Astrocyte (in vitro differentiated cells and primary cell): ENCODE measurements at regions not wholly inside any gene's neighbourhood (a gene's known extent, or its start where the extent isn't known, plus 50 kb on each side); places are given as distances from the start of the nearest gene placed in this dataset.

Source experiments
- DNase-seq: peaks from one replicate; pipeline ENCODE4 v3.0.0-alpha.2; 2010; ENCODE audit warnings: low read depth
- FAIRE-seq: peaks from 2 replicates; lab custom pipeline; 2011; peaks lifted over from hg19 to GRCh38; lab: Jason Lieb, UNC
- H2AFZ ChIP-seq: 2 replicates; pipeline ENCODE4 v1.6.0; 2012; ENCODE audit warnings: low read depth, low read length, inconsistent platforms
- H3K27ac ChIP-seq: 2 replicates; pipeline ENCODE4 v1.5.1; 2011; ENCODE audit warnings: low read depth, low read length, inconsistent platforms
- H3K27me3 ChIP-seq: 2 replicates; pipeline ENCODE4 v1.6.0; 2011; ENCODE audit warnings: low read length, inconsistent platforms; ENCODE audit not compliant: insufficient read depth
- H3K36me3 ChIP-seq: 2 replicates; pipeline ENCODE4 v1.5.1; 2011; ENCODE audit warnings: low read length, inconsistent platforms; ENCODE audit not compliant: insufficient read depth
- H3K4me1 ChIP-seq: 2 replicates; pipeline ENCODE4 v1.5.1; 2011; ENCODE audit warnings: low read length, inconsistent platforms; ENCODE audit not compliant: insufficient read depth
- H3K4me2 ChIP-seq: 2 replicates; pipeline ENCODE4 v1.6.0; 2012; ENCODE audit warnings: low read length, inconsistent platforms
- H3K4me3 ChIP-seq: 2 replicates; pipeline ENCODE4 v1.5.1; 2011; ENCODE audit warnings: low read depth, mild to moderate bottlenecking, low read length, inconsistent platforms; ENCODE audit not compliant: insufficient read depth
- H3K79me2 ChIP-seq: 2 replicates; pipeline ENCODE4 v1.6.0; 2012; ENCODE audit warnings: mild to moderate bottlenecking, low read length, inconsistent platforms; ENCODE audit not compliant: insufficient read depth
- H3K9ac ChIP-seq: 2 replicates; pipeline ENCODE4 v1.6.0; 2012; ENCODE audit warnings: mild to moderate bottlenecking, low read length, inconsistent platforms
- H3K9me3 ChIP-seq: 2 replicates; pipeline ENCODE4 v1.5.1; 2012; ENCODE audit warnings: low read depth, mild to moderate bottlenecking, low read length, inconsistent platforms; ENCODE audit not compliant: insufficient read depth
- H4K20me1 ChIP-seq: 2 replicates; pipeline ENCODE4 v1.6.0; 2012; ENCODE audit warnings: low read length, inconsistent platforms; ENCODE audit not compliant: insufficient read depth
- H3K27ac Mint-ChIP-seq: one replicate; pipeline ENCODE4 v1.8.0; 2021; ENCODE audit warnings: mild to moderate bottlenecking, mixed read lengths; ENCODE audit not compliant: unreplicated experiment
- H3K27me3 Mint-ChIP-seq: one replicate; pipeline ENCODE4 v1.8.0; 2021; ENCODE audit warnings: low read depth, mixed read lengths; ENCODE audit not compliant: unreplicated experiment
- H3K36me3 Mint-ChIP-seq: one replicate; pipeline ENCODE4 v1.8.0; 2021; ENCODE audit warnings: low read depth, mixed read lengths; ENCODE audit not compliant: unreplicated experiment
- H3K4me1 Mint-ChIP-seq: one replicate; pipeline ENCODE4 v1.8.0; 2021; ENCODE audit warnings: low read depth, mixed read lengths; ENCODE audit not compliant: unreplicated experiment
- H3K4me3 Mint-ChIP-seq: one replicate; pipeline ENCODE4 v1.8.0; 2021; ENCODE audit warnings: mild to moderate bottlenecking, moderate library complexity, mixed read lengths; ENCODE audit not compliant: unreplicated experiment
- H3K9me3 Mint-ChIP-seq: one replicate; pipeline ENCODE4 v1.8.0; 2021; ENCODE audit warnings: mild to moderate bottlenecking, mixed read lengths; ENCODE audit not compliant: unreplicated experiment
- EZH2 ChIP-seq: IDR thresholded peaks from 2 replicates; pipeline ENCODE4 v1.6.1; 2012; ENCODE audit warnings: mild to moderate bottlenecking, low read length, inconsistent platforms; ENCODE audit not compliant: insufficient read depth
- TF ChIP-seq, protein P1 (sequence below): IDR thresholded peaks from 2 replicates; pipeline ENCODE4 v1.5.1; 2011; ENCODE audit warnings: low read depth, mild to moderate bottlenecking, inconsistent platforms, low read length, moderate library complexity; ENCODE audit not compliant: insufficient read depth

DNA sequence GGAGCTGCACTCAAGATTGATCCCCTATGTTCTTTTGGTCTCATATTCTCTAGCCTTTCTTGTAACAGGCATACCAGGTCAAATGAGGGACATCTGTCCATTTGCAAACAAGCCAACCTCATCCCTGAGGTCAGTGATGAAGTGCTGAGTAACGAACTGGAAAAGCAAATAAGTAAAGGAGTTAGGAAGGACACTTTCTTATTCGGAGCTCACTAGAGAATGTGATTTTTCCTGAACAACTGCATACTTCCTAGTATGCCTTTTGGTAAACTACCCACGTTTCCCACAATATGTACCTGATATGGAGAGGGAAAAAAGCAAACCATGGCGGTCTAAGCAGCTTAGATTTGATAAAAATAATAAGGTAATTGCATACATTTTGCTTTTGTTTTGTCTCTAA lies 91.0 kb upstream of the MYCBP2 start:
- Histone ChIP-seq H3K79me2 (no peaks in the 10 kb centered on the region), H3K4me2 (no peak overlapping the region), H3K36me3 (no peaks in the 10 kb centered on the region), H4K20me1 (no peaks in the 10 kb centered on the region), H3K27me3 (no peaks in the 10 kb centered on the region), H2AFZ (no peak overlapping the region), H3K27ac (no peak overlapping the region), H3K9ac (no peak overlapping the region), H3K4me1 (no peaks in the 10 kb centered on the region), H3K9me3 (no peaks in the 10 kb centered on the region), H3K4me3 (no peak overlapping the region)
- Mint-ChIP-seq H3K36me3 (no peaks in the 10 kb centered on the region), H3K27me3 (no peaks in the 10 kb centered on the region), H3K4me3 (no peak overlapping the region), H3K27ac (no peak overlapping the region), H3K9me3 (no peaks in the 10 kb centered on the region), H3K4me1 (no peaks in the 10 kb centered on the region)
- no peak for DNase-seq
- TF ChIP-seq, protein P1, sequence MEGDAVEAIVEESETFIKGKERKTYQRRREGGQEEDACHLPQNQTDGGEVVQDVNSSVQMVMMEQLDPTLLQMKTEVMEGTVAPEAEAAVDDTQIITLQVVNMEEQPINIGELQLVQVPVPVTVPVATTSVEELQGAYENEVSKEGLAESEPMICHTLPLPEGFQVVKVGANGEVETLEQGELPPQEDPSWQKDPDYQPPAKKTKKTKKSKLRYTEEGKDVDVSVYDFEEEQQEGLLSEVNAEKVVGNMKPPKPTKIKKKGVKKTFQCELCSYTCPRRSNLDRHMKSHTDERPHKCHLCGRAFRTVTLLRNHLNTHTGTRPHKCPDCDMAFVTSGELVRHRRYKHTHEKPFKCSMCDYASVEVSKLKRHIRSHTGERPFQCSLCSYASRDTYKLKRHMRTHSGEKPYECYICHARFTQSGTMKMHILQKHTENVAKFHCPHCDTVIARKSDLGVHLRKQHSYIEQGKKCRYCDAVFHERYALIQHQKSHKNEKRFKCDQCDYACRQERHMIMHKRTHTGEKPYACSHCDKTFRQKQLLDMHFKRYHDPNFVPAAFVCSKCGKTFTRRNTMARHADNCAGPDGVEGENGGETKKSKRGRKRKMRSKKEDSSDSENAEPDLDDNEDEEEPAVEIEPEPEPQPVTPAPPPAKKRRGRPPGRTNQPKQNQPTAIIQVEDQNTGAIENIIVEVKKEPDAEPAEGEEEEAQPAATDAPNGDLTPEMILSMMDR, result no peak
- no peak for TF ChIP-seq EZH2
- FAIRE-seq, result no peak

DNA sequence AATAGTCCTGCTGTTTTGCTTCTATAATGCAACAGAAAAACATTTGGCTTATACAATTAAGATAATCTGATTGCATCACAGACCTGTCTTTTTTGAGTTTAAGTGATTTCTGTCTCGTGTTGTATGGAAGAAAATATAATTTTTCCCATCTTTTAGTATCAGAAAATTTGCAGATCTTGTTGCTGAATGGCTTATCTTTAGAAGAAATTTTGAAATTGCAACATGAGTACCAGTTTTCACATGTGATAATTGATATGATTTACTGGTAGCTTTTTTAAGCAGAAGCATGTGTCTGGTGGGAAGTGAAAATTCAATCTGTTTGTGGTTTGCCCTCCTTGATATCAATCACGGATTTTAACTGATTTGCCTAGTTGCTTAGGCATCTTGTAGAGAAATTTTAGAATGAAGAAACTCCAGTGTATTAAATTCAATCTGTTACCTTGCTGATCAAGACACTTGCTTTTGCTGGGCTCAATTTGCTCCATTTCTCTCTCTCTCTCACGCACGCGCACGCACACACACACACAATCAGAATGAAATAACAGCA lies 89.8 kb upstream of the MYCBP2 start:
- no peaks in the 10 kb centered on the region for H3K9me3 Mint-ChIP-seq
- Histone ChIP-seq H3K9me3 (no peaks in the 10 kb centered on the region), H3K4me3 (no peak overlapping the region), H3K4me2 (no peak overlapping the region), H3K36me3 (no peaks in the 10 kb centered on the region), H3K27me3 (no peaks in the 10 kb centered on the region), H3K4me1 (no peaks in the 10 kb centered on the region), H3K27ac (no peak overlapping the region), H4K20me1 (no peaks in the 10 kb centered on the region), H3K79me2 (no peaks in the 10 kb centered on the region), H2AFZ (no peak overlapping the region), H3K9ac (no peak overlapping the region)
- no peak overlapping the region for H3K27ac Mint-ChIP-seq
- H3K4me3 Mint-ChIP-seq, result no peak overlapping the region
- no peak for DNase-seq
- TF ChIP-seq, protein P1, result no peak
- TF ChIP-seq EZH2, result no peak
- no peaks in the 10 kb centered on the region for H3K4me1 Mint-ChIP-seq
- no peak for FAIRE-seq
- no peaks in the 10 kb centered on the region for H3K36me3 Mint-ChIP-seq
- H3K27me3 Mint-ChIP-seq, result no peaks in the 10 kb centered on the region

DNA sequence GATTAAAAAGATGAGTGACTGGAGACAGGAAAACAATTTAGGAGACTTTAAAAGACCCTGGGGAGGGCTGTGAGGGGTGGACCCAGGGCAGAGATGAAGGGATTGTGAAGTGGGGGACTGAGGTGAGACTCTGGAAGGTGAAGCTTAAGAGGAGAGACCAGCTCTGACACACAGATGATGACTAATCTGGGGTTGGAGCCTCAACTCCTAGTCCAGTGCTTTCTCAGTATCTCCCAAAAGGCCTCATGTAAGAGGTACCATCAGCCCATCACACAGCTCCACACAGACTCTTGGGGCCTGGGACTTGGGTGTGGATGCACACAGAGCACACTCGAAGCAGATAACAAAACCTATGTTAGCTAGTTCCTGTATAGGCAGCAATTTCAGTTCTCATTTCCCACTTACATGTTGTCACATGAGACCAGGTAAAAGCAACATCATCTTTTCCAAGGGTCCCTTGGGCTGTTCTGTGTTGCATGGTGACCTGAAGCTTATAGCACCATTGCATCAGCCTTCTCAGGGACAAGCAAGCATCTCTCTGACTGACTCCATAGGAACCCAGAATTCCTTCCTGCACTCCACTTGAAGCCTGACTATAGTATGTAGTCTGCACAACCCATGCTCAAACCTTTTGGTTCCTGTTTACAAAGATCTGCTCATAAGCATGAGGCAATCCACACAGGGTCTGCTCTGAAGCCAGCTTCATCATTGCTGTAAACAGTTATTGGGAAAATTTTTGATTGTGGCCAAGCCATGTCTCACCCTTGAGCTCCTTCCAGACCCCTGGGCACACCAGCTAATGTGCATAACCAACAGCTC lies 88.6 kb upstream of the MYCBP2 start:
- Histone ChIP-seq H3K4me3 (no peak overlapping the region), H3K36me3 (no peaks in the 10 kb centered on the region), H4K20me1 (no peaks in the 10 kb centered on the region), H3K27ac (no peak overlapping the region), H2AFZ (no peak overlapping the region), H3K4me2 (no peak overlapping the region), H3K79me2 (no peaks in the 10 kb centered on the region), H3K9ac (no peak overlapping the region), H3K27me3 (no peaks in the 10 kb centered on the region), H3K9me3 (no peaks in the 10 kb centered on the region), H3K4me1 (no peaks in the 10 kb centered on the region)
- Mint-ChIP-seq H3K27ac (no peak overlapping the region), H3K36me3 (no peaks in the 10 kb centered on the region), H3K4me3 (no peak overlapping the region), H3K9me3 (no peaks in the 10 kb centered on the region), H3K4me1 (no peaks in the 10 kb centered on the region), H3K27me3 (no peaks in the 10 kb centered on the region)
- FAIRE-seq, result no peak
- DNase-seq, result no peak
- TF ChIP-seq, protein P1, result no peak
- no peak for TF ChIP-seq EZH2
